ENCODE measurements at regions not wholly inside any gene's neighbourhood (a gene's known extent, or its start where the extent isn't known, plus 50 kb on each side); places are given as distances from the start of the nearest gene placed in this dataset.

GRCh38 chr9:81390792-81391456, 298.4 kb downstream of the TLE1 start:
- no peak for DNase-seq (ENCODE audit: low spot score)

DNA sequence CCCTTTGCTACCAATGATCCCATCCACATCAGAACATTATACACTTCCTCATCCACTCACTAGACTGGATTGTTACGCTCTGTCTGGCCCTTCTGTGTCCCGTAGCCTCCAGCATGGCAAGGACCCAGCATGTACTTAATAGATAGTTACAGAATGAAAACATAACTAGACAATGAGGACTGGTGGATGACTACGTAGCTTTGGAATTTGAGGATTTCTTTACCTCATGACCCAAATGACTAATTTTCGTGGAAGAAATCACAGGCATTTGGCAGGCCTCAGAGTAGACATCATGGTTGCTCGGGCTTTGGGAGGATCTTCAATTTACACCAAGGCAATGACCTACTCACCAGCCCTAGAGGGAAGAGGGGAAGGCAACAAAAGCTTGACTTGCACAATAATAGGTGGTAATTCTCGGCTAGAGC, 299.8 kb downstream of the TLE1 start:
- DNase-seq (ENCODE audit: low spot score) = no peak

GRCh38 chr9:81388831-81389230, 300.5 kb downstream of the TLE1 start:
- no peak for DNase-seq (ENCODE audit: low spot score)

DNA sequence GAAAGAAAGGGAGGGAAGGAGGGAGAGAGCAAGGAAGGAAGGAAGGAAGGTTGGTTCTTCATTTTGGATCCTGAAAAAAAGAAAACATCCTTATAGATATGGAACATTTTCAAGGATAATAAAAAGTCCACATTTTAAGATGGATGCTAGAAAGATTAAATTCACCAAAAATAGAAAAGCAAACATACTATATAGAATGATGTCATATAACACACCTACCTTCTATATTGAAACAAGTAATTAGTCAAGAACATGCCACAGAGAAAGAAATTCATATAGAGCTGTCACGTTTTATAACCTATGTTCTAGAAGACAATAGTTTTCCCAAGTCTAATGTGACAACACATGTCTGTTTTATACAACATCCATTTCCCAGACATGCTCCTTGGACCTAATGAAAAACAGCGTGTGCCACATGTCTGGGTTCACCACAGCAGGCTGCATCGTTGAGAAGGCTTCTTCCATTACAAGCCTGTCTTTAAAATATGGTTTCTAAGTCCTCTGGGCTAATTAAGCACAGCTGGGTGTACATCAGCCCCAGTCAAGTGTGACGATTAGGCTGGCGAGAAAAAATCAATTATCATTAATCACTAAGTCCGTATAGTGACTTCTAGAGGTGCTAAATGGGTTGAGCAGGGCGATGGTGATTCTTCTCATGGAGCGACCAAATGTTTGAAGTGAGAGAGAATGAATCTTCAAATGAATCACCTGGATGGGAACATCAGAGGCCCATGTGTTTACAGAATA, 301.8 kb downstream of the TLE1 start:
- no peak for DNase-seq (ENCODE audit: low spot score)

GRCh38 chr9:81384911-81385310, 304.4 kb downstream of the TLE1 start:
- no peak for DNase-seq (ENCODE audit: low spot score)

DNA sequence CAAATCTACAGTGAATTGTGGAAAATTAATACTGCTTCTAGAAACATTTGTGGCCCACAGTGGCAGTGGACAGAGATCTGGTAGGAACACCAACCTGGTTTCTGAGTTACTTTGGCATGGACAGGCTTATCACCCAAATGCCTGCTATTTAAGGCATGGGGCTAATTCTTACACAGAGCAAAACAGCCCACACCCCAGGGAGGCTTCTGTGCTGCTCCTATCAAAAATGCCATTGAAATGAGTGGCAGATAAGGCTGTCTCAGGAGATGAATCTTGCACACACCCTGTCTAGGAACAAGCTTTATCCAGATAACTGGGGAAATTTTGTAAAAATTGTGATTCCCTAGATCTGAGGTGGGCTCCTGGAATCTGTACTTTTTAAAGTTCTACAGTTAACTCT, 307.1 kb downstream of the TLE1 start:
- no peak for DNase-seq (ENCODE audit: low spot score)

DNA sequence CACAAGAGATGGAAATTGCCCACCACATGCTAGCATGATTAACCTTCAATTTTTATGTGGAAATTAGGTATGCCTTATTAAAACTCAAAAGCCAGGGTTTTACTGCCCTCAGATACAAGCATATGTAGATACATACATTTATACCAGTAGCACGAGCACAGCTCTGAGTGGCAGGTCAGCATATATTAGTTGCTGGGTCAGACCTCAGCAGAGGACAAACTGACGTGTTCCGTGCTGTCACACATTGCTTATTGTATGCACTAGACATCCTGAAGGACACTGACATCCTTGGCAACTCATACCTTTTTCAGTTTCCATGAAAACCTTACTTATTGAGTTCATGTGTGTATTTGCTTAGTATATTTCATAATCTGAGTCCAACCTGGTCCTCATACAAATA, 307.7 kb downstream of the TLE1 start:
- DNase-seq (ENCODE audit: low spot score) = no peak

DNA sequence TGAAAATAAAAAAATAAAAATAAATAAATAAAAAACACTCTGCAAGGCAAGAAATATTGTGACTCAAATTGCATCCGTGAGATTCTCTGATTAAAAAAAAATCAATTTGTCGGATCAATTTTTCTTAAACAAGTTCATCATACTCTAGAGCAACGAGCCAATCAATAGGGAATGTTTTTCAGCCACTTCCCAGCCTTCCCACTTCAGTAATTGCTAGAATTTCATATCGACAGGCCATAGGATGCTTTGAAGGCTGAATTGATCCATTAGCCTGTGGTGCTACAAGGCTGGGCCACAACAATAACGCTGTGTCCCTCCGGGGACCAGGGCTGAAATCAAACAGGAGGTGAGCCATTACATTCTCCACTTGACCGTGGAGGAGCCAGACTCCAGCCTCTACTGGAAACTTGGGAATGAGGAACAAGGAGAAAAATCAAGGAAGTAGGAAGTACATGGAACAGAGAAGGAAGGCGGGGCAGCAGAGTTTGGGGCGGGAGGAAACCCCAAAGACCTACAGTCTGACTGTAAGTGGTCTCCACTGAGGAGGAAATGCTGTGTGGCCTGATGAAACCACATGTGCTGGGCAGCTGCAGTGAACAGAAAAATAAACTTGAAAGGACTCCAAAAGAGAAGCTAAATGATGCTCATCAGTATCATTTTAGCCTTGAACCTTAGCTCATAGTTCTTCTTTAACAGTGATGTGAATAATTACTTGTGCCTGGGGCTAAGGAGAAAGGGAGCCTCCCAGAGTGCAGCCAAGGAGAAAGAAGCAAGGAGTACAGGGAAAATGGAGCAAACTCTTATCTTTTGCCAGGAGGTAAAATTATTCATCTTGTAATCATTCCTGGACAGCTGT, 308.6 kb downstream of the TLE1 start:
- no peak for DNase-seq (ENCODE audit: low spot score)

DNA sequence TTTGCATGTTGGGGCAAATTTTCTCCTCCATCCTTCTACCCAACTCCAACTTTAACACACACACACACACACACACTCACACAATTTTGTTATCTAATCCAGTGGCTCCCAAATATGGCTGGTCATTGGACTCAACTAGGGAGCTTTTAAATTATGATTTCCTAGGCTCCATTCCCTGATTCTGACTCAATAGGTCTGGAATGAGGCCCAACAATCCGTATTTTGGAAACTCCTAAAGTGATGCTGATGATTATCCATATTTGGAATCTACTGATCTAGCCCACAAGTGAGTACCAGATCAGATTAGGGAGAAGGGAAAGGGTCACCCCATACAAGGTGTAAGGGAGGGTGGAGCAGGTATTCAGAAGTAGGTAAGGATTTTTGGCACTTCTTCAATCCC, 309.7 kb downstream of the TLE1 start:
- DNase-seq (ENCODE audit: low spot score) = no peak

DNA sequence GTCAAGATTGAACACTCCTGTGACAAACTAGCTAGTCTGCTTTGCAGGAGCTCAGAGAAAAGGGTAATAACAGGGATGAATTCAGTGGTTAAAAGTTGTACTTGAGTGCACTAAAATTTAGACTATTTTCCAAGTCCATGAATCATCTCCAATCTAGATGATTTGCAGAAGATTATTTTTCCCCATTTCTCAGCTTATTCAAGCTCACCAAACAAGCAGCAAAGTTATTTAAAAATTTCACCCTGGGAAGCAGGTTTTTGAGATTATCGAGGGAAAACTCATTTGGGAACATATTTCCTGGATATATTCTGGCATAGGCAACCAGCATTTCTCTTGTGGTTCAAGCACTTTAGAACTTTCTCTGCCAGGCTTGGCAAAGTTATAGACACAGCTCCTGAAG, 311.4 kb downstream of the TLE1 start:
- DNase-seq (ENCODE audit: low spot score) = no peak

GRCh38 chr9:81377320-81377719, 312.0 kb downstream of the TLE1 start:
- DNase-seq (ENCODE audit: low spot score) = no peak

GRCh38 chr9:81375187-81376100, 313.9 kb downstream of the TLE1 start:
- DNase-seq (ENCODE audit: low spot score) = no peak

GRCh38 chr9:81374459-81375186, 314.7 kb downstream of the TLE1 start:
- DNase-seq (ENCODE audit: low spot score) = no peak

GRCh38 chr9:81373294-81373693, 316.1 kb downstream of the TLE1 start:
- DNase-seq (ENCODE audit: low spot score) = no peak

GRCh38 chr9:81372628-81373191, 316.6 kb downstream of the TLE1 start:
- no peak for DNase-seq (ENCODE audit: low spot score)

- DNase-seq (ENCODE audit: low spot score) = no peak
Observed at GRCh38 chr9:81371824-81372223, 317.5 kb downstream of the TLE1 start.

DNA sequence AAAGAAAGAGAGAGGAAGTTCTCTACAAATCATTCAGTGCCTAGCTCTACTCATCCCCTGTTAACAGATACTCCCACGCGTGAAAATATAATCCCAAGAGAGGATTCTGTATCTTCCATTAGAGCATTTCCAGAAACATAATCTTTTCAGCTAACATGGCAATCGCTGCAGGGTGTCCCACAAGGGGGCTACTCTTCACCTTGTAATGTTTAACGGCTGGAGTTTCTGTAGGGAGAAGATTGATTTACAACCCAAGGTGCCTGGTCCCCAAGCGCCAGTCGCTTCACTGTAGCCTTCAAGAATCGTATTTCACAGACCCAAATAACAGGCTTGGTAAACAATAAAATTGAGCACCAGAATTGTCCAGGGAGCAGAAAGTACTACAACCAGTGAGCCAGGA, 318.7 kb downstream of the TLE1 start:
- no peak for DNase-seq (ENCODE audit: low spot score)

GRCh38 chr9:81370096-81370495, 319.3 kb downstream of the TLE1 start:
- no peak for DNase-seq (ENCODE audit: low spot score)

- no peak for DNase-seq (ENCODE audit: low spot score)
Observed at GRCh38 chr9:81369121-81369520, 320.2 kb downstream of the TLE1 start.

DNA sequence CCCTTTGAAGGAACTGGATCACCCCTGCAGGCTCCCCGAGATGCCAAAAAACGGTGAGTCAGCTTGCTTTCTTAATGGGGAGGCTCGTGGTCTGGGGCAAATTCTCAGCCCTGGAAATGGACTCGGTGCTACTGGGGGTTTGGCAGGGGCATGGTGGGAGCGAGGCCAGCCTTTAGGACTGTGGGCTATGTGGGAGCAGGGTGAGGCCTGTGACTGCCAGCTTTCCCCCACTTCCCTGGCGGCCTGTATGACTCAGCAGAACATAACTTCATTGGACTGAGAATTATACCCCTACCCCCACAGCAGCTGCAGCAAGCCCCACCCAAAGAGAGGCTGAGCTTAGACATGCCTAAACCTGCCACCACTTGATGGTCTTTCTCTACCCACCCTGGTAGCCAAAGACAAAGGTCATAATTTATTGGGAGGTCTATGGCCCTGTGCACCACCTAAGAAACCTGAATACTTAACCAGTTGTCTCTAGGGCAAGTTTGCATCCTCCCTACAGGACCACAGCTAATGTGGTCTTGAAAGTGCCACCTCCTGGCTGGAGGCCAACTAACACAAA, 325.3 kb downstream of the TLE1 start:
- no peak for DNase-seq (ENCODE audit: low spot score)

Data from iPS-NIHi11 (cell line).